ENCODE measurements at regions not wholly inside any gene's neighbourhood (a gene's known extent, or its start where the extent isn't known, plus 50 kb on each side); places are given as distances from the start of the nearest gene placed in this dataset.

DNA sequence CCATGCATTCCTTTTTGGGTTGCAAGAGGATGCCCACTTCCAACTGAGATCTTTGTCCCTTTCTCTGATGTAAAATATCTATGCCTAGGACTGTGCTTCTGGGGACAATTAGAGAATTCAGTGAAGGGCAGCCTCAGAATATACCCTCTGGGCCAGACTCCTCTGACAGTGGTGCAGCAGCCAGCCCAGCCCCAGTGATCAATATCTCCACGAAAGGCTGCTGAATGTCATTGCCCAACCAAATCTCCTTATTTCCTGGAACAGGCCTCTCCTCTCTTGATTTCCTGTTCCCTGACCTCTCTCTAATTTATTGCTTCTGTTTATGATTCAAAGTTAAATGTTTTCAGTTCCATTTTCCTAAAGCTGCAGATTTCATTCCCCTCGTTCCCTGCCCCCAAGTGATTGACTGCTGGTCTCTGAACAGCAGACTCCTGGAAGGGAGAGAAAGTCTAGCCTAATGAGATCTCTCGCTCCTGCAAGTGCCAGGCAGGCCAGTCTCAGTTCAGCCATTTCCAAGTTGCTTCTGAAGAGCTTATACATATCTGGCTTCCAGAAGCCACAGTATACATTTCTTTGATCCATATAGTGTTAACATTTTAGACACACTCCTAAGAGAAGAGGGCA lies 104.4 kb upstream of the SALL1 start:
- CTCF ChIA-PET = no interaction called here
- Histone ChIP-seq H3K56ac (ENCODE audit: extremely low read depth, insufficient read depth, low read length) (no peak overlapping the region), H3K18ac (ENCODE audit: low read depth, low read length) (no peak overlapping the region), H3K4me3 (ENCODE audit: insufficient read depth, low read depth, low read length) (no peak overlapping the region), H4K5ac (ENCODE audit: low read depth, low read length) (no peak overlapping the region), H3K27ac (ENCODE audit: insufficient read depth, low read length) (no peak overlapping the region), H3K79me1 (ENCODE audit: low read depth in 1 of 2, low read length in 2 of 2) (no peaks in the 10 kb centered on the region), H3K4me2 (ENCODE audit: low read depth, low read length) (no peak overlapping the region), H3K9ac (ENCODE audit: low read depth, low read length) (no peak overlapping the region), H3K36me3 (ENCODE audit: control insufficient read depth, insufficient read depth, low read length) (no peaks in the 10 kb centered on the region), H3K14ac (replicated peaks; ENCODE audit: low read depth, low read length) (no peak overlapping the region), H2BK15ac (ENCODE audit: low read depth, low read length) (no peak overlapping the region), H4K91ac (ENCODE audit: insufficient read depth, low read depth, low read length) (no peak overlapping the region), H4K20me1 (ENCODE audit: insufficient read depth, low read length) (no peaks in the 10 kb centered on the region), H3K4me1 (ENCODE audit: control insufficient read depth, insufficient read depth, low read length) (no peaks in the 10 kb centered on the region), H2AK5ac (ENCODE audit: low read depth, low read length) (no peak overlapping the region), H3K23ac (ENCODE audit: low read depth, low read length) (no peak overlapping the region), H2AK9ac (replicated peaks; ENCODE audit: low read depth, low read length, poor library complexity) (no peak overlapping the region), H2BK120ac (ENCODE audit: low read depth, low read length) (no peak overlapping the region), H3K9me1 (ENCODE audit: insufficient read depth, low read length) (no peaks in the 10 kb centered on the region), H3K4ac (ENCODE audit: low read depth, low read length) (no peak overlapping the region), H4K8ac (ENCODE audit: low read depth in 2 of 2, low read length in 2 of 2) (no peak overlapping the region), H2BK5ac (ENCODE audit: low read depth, low read length, poor library complexity, severe bottlenecking) (no peak overlapping the region), H3K9me3 (ENCODE audit: control insufficient read depth, insufficient read depth, low read length) (no peaks in the 10 kb centered on the region), H3K27me3 (ENCODE audit: control insufficient read depth, insufficient read depth, low read length) (no peaks in the 10 kb centered on the region), H2BK20ac (ENCODE audit: low read depth, low read length) (no peak overlapping the region), H2AFZ (replicated peaks; ENCODE audit: low read length, poor library complexity) (no peak overlapping the region)
- dilution Hi-C loops (cut with HindIII; ENCODE audit: low sequenced_read_pairs, unreplicated experiment) = no loop called here
- no CpG with 5 or more reads among the region's 3 CpGs for WGBS, 2 experiments (ENCODE audit: extremely low coverage in 2 of 2, insufficient read length in 1 of 2)
- POLR2A ChIA-PET (ENCODE audit: unreplicated experiment) = no interaction called here
- intact Hi-C loops (cut with micrococcal nuclease) = no loop called here
- DNase-seq (no peak), ATAC-seq (ENCODE audit: low read depth) (no peak)
- in situ Hi-C loops (cut with MboI; ENCODE audit: low sequenced_read_pairs) = no loop called here
- TF ChIP-seq, protein P1, sequence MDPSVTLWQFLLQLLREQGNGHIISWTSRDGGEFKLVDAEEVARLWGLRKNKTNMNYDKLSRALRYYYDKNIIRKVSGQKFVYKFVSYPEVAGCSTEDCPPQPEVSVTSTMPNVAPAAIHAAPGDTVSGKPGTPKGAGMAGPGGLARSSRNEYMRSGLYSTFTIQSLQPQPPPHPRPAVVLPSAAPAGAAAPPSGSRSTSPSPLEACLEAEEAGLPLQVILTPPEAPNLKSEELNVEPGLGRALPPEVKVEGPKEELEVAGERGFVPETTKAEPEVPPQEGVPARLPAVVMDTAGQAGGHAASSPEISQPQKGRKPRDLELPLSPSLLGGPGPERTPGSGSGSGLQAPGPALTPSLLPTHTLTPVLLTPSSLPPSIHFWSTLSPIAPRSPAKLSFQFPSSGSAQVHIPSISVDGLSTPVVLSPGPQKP (IDR thresholded peaks at IDR 0.05; ENCODE audit: borderline replicate concordance, low read depth, low read length) = no peak
- no peak for TF ChIP-seq BHLHE40 (IDR thresholded peaks at IDR 0.05; ENCODE audit: low read depth, low read length)
- no peak for TF ChIP-seq CEBPB (IDR thresholded peaks at IDR 0.05; ENCODE audit: low read depth, low read length)
- TF ChIP-seq, protein P2, sequence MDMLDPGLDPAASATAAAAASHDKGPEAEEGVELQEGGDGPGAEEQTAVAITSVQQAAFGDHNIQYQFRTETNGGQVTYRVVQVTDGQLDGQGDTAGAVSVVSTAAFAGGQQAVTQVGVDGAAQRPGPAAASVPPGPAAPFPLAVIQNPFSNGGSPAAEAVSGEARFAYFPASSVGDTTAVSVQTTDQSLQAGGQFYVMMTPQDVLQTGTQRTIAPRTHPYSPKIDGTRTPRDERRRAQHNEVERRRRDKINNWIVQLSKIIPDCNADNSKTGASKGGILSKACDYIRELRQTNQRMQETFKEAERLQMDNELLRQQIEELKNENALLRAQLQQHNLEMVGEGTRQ (IDR thresholded peaks at IDR 0.05; ENCODE audit: low read depth, low read length) = no peak
- no peak for TF ChIP-seq SMC3 (IDR thresholded peaks at IDR 0.05; ENCODE audit: low read depth, low read length)
- TF ChIP-seq, protein P3, sequence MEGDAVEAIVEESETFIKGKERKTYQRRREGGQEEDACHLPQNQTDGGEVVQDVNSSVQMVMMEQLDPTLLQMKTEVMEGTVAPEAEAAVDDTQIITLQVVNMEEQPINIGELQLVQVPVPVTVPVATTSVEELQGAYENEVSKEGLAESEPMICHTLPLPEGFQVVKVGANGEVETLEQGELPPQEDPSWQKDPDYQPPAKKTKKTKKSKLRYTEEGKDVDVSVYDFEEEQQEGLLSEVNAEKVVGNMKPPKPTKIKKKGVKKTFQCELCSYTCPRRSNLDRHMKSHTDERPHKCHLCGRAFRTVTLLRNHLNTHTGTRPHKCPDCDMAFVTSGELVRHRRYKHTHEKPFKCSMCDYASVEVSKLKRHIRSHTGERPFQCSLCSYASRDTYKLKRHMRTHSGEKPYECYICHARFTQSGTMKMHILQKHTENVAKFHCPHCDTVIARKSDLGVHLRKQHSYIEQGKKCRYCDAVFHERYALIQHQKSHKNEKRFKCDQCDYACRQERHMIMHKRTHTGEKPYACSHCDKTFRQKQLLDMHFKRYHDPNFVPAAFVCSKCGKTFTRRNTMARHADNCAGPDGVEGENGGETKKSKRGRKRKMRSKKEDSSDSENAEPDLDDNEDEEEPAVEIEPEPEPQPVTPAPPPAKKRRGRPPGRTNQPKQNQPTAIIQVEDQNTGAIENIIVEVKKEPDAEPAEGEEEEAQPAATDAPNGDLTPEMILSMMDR (conservative IDR thresholded peaks at IDR 0.05; ENCODE audit: low read depth, low read length) = no peak
- no peak for TF ChIP-seq CHD1 (IDR thresholded peaks at IDR 0.05; ENCODE audit: low read depth, low read length)
- no peak for TF ChIP-seq RFX5 (IDR thresholded peaks at IDR 0.05; ENCODE audit: low read depth, low read length)
- no TSS peak for BruUV-seq (replicated peaks)

Data from IMR-90 (cell line).